Common myeloid progenitor, CD34-positive (primary cell): ENCODE measurements at regions not wholly inside any gene's neighbourhood (a gene's known extent, or its start where the extent isn't known, plus 50 kb on each side); places are given as distances from the start of the nearest gene placed in this dataset.

Experiments
- CTCF ChIA-PET: fragments of 350-600 bp; sonication (Branson Sonifier 250); formaldehyde crosslinking; loops from one replicate; lab custom pipeline; 2021; ENCODE audit warnings: antibody characterized with exemption; lab: Charles Lee
- POLR2A ChIA-PET: fragments of 350-600 bp; sonication (Branson Sonifier 250); formaldehyde crosslinking; loops from one replicate; lab custom pipeline; 2021; ENCODE audit warnings: antibody characterized with exemption; lab: Charles Lee
- DNase-seq, 3 donors: peaks; one replicate each; pipeline versions ENCODE4 v3.0.0 to v3.0.0-alpha.2; 2013
- H3K27ac ChIP-seq, 2 experiments: 1 replicate in 1 of 2; 2 replicates in 1 of 2; pipeline ENCODE4 v1.7.0; 2013; ENCODE audit warnings: inconsistent platforms in 2 of 2, low read length in 2 of 2, mild to moderate bottlenecking in 2 of 2, low read depth in 1 of 2, moderate library complexity in 1 of 2; ENCODE audit not compliant: severe bottlenecking in 2 of 2, insufficient read depth in 1 of 2, poor library complexity in 1 of 2
- H3K27me3 ChIP-seq, 5 experiments: replicated peaks in 2 of 5; 1 replicate in 3 of 5; 2 replicates in 2 of 5; pipeline versions ENCODE4 v1.6.1 to v1.7.0; 2013; ENCODE audit warnings: low read length in 4 of 5, mild to moderate bottlenecking in 2 of 5, moderate library complexity in 2 of 5, inconsistent platforms in 1 of 5; ENCODE audit not compliant: insufficient read depth in 5 of 5, control insufficient read depth in 4 of 5
- H3K36me3 ChIP-seq, 4 experiments: 1 replicate in 2 of 4; 2 replicates in 2 of 4; pipeline versions ENCODE4 v1.6.1 to v1.7.0; 2013; ENCODE audit warnings: low read length in 3 of 4, control low read depth in 1 of 4, mild to moderate bottlenecking in 1 of 4; ENCODE audit not compliant: control insufficient read depth in 4 of 4, insufficient read depth in 4 of 4
- H3K4me1 ChIP-seq, 4 experiments: 1 replicate in 3 of 4; 2 replicates in 1 of 4; pipeline versions ENCODE4 v1.6.1 to v1.7.1; 2013; ENCODE audit warnings: low read length in 3 of 4, mild to moderate bottlenecking in 3 of 4, control low read depth in 1 of 4, inconsistent platforms in 1 of 4, moderate library complexity in 1 of 4; ENCODE audit not compliant: control insufficient read depth in 4 of 4, insufficient read depth in 4 of 4; ENCODE audit errors: control extremely low read depth in 1 of 4
- H3K4me3 ChIP-seq, 7 experiments: 1 replicate in 4 of 7; 2 replicates in 3 of 7; pipeline versions ENCODE4 v1.5.1 to v1.7.0; 2013; ENCODE audit warnings: mild to moderate bottlenecking in 7 of 7, low read length in 6 of 7, moderate library complexity in 6 of 7, inconsistent platforms in 2 of 7, low read depth in 2 of 7, control low read depth in 1 of 7; ENCODE audit not compliant: insufficient read depth in 4 of 7, control insufficient read depth in 1 of 7; ENCODE audit errors: extremely low read depth in 1 of 7
- H3K9me3 ChIP-seq, 5 experiments: 1 replicate in 4 of 5; 2 replicates in 1 of 5; pipeline versions ENCODE4 v1.6.1 to v1.7.1; 2013; ENCODE audit warnings: low read length in 4 of 5, mild to moderate bottlenecking in 2 of 5, inconsistent platforms in 1 of 5, low read depth in 1 of 5, moderate library complexity in 1 of 5; ENCODE audit not compliant: control insufficient read depth in 4 of 5, insufficient read depth in 2 of 5; ENCODE audit errors: control extremely low read depth in 1 of 5
- WGBS: methylation state at CpG from one replicate; pipeline ENCODE4 v1.1.5; 2013; ENCODE audit not compliant: insufficient coverage; 5-methylcytosine and 5-hydroxymethylcytosine counted together

DNA sequence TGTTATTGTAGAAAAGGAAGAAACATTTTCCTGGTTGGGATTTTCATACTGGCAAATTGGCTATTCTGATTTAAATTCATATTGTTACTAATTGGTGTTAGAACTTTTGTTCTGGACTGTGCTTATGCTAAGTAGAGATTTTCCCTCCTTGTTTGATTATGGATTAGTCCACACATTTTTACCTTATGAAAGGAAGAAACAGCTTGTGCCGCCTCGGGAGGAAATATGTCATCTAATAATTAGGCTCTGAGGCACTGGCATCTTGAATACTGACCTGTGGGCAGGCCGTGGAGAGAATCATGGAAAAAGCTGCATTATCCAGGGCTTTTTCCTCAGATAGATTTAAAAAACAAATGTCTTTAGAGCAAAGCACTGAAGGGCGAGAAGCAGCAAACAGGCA is 344.3 kb upstream of the TBL1XR1 start:
- H3K27ac ChIP-seq = no peak overlapping the region
- WGBS = 96% methylated on average over 4 of the region's 4 CpGs
- no peaks in the 10 kb centered on the region for H3K27me3 ChIP-seq
- no peaks in the 10 kb centered on the region for H3K36me3 ChIP-seq
- DNase-seq = no peak
- H3K9me3 ChIP-seq = no peaks in the 10 kb centered on the region
- POLR2A ChIA-PET = no interaction called here
- H3K4me1 ChIP-seq = peaks cover 10 to 37% (median 29%) of the 10 kb centered on the region in 4 experiments
- CTCF ChIA-PET = no interaction called here
- H3K4me3 ChIP-seq = no peak overlapping the region

- POLR2A ChIA-PET = no interaction called here
- no peak overlapping the region for H3K4me3 ChIP-seq
- DNase-seq = no peak
- H3K9me3 ChIP-seq = no peaks in the 10 kb centered on the region
- peaks cover 0 to 6% (median 2%) of the 10 kb centered on the region in 4 experiments for H3K4me1 ChIP-seq
- CTCF ChIA-PET = no interaction called here
- H3K27me3 ChIP-seq = no peaks in the 10 kb centered on the region
- 100% methylated on average over 2 of the region's 3 CpGs for WGBS
- H3K27ac ChIP-seq = no peak overlapping the region
- H3K36me3 ChIP-seq = no peaks in the 10 kb centered on the region
These were observed 348.7 kb upstream of the TBL1XR1 start for GRCh38 chr3:177545964-177546363.

DNA sequence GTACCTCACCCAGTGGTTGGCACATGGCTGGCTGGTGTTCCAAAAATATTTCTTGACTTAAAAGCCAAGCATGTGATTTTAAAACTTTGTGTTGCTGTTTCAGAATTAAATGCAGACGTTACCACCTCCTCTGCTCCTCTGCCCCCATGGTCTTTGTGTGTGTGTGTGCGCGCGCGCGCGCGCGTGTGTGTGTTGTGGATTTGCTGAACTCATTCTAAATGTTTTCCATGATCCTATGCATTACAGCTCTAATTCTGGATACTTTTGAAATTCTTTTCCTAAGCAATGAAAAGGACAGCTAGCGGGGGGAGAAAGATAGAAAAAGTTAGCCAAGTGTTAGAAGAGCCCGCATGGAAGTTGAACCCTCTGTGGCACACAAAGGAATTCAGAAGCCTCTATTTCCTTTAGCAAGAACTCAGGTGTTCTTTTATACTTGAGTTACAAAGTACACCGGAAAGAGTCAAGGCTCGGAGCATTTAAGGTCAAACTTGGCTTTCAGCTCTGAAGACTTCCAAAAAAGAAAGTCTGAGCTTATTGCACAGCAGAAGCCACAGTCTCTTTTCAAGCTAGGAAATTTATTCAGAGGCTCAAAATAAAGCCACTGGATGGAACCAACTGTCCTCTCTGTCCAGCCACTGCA is 350.5 kb upstream of the TBL1XR1 start:
- Histone ChIP-seq H3K4me3 (no peak overlapping the region), H3K27me3 (no peaks in the 10 kb centered on the region), H3K9me3 (no peaks in the 10 kb centered on the region), H3K36me3 (no peaks in the 10 kb centered on the region), H3K4me1 (peaks cover 0 to 7% (median 2%) of the 10 kb centered on the region in 4 experiments), H3K27ac (no peak overlapping the region)
- CTCF ChIA-PET = no interaction called here
- 98% methylated on average over 3 of the region's 13 CpGs for WGBS
- DNase-seq = no peak
- POLR2A ChIA-PET = interaction anchor here (0.6 kb wide), 2 partner anchors 325 to 732 kb away, joined by 3 to 4 read pairs; no protein-coding TSS in a partner anchor

GRCh38 chr3:177550667-177551066 is 353.4 kb upstream of the TBL1XR1 start:
- WGBS = no CpG with 5 or more reads among the region's 1 CpG
- Histone ChIP-seq H3K4me3 (no peak overlapping the region), H3K27ac (no peak overlapping the region), H3K4me1 (peaks cover 0 to 9% (median 0%) of the 10 kb centered on the region in 4 experiments), H3K27me3 (no peaks in the 10 kb centered on the region), H3K36me3 (no peaks in the 10 kb centered on the region), H3K9me3 (no peaks in the 10 kb centered on the region)
- ChIA-PET CTCF (interaction anchor here (1.3 kb wide), 1 partner anchor 12 kb away, joined by 4 read pairs; no protein-coding TSS in a partner anchor), POLR2A (no interaction called here)
- no peak for DNase-seq

- H3K4me1 ChIP-seq = peaks cover 0 to 10% (median 0%) of the 10 kb centered on the region in 4 experiments
- H3K4me3 ChIP-seq = no peak overlapping the region
- no peaks in the 10 kb centered on the region for H3K36me3 ChIP-seq
- H3K27me3 ChIP-seq = no peaks in the 10 kb centered on the region
- ChIA-PET CTCF (interaction anchor here (1.2 to 1.3 kb wide), 2 partner anchors 13 to 49 kb away, joined by 3 to 4 read pairs; no protein-coding TSS in a partner anchor), POLR2A (no interaction called here)
- no peak for DNase-seq
- no peak overlapping the region for H3K27ac ChIP-seq
- WGBS = 86% methylated on average over 1 of the region's 4 CpGs
- H3K9me3 ChIP-seq = no peaks in the 10 kb centered on the region
These were observed 354.2 kb upstream of the TBL1XR1 start for GRCh38 chr3:177551431-177551836.

GRCh38 chr3:177552051-177552450 is 354.8 kb upstream of the TBL1XR1 start:
- no peaks in the 10 kb centered on the region for H3K36me3 ChIP-seq
- WGBS = 100% methylated on average over 1 of the region's 1 CpG
- no peak for DNase-seq
- H3K27ac ChIP-seq = no peak overlapping the region
- POLR2A ChIA-PET = no interaction called here
- H3K4me3 ChIP-seq = no peak overlapping the region
- CTCF ChIA-PET = interaction anchor here (1.2 kb wide), 1 partner anchor 49 kb away, joined by 3 read pairs; no protein-coding TSS in a partner anchor
- H3K27me3 ChIP-seq = no peaks in the 10 kb centered on the region
- no peaks in the 10 kb centered on the region for H3K9me3 ChIP-seq
- peaks cover 0 to 10% (median 0%) of the 10 kb centered on the region in 4 experiments for H3K4me1 ChIP-seq

DNA sequence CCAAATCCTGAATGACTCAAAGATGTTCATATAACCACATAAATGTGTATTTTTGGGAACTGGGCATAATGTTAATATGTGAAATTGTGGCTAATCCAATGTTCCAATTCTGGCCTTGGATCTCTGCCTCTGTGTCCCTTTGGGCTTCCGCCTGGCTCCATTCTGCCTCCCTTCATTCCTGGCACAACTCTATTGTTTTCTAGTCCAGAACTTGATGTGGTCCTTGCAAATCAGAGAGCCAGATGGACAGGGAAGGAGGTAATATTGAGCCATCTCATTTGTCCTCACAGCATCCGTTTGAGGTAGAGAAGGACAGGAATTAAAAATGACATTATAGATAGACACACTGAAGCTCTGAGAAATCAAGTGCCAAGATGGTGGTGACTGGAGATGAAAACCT is 355.7 kb upstream of the TBL1XR1 start:
- no peaks in the 10 kb centered on the region for H3K36me3 ChIP-seq
- ChIA-PET POLR2A (no interaction called here), CTCF (no interaction called here)
- DNase-seq = no peak
- no peak overlapping the region for H3K4me3 ChIP-seq
- H3K27ac ChIP-seq = no peak overlapping the region
- 100% methylated on average over 2 of the region's 2 CpGs for WGBS
- no peaks in the 10 kb centered on the region for H3K9me3 ChIP-seq
- peaks cover 0 to 10% (median 0%) of the 10 kb centered on the region in 4 experiments for H3K4me1 ChIP-seq
- no peaks in the 10 kb centered on the region for H3K27me3 ChIP-seq
